H1 (cell line): ENCODE measurements at regions not wholly inside any gene's neighbourhood (a gene's known extent, or its start where the extent isn't known, plus 50 kb on each side); places are given as distances from the start of the nearest gene placed in this dataset.

Experiments
- CTCF ChIA-PET: fragments of 300-600 bp; sonication (Branson Sonifier 250); formaldehyde crosslinking; loops from one replicate; lab custom pipeline; 2021; ENCODE audit not compliant: partially characterized antibody; lab: Charles Lee
- POLR2A ChIA-PET: fragments of 300-600 bp; sonication (Branson Sonifier 250); formaldehyde crosslinking; loops from one replicate; lab custom pipeline; 2021; ENCODE audit warnings: inconsistent platforms; ENCODE audit not compliant: partially characterized antibody; lab: Charles Lee
- DNase-seq, 2 experiments: peaks; one replicate each; pipeline versions ENCODE4 v3.0.0 to v3.0.0-alpha.2; 2010 to 2022; ENCODE audit warnings: low spot score in 2 of 2, low read depth in 1 of 2, mixed read lengths in 1 of 2
- FAIRE-seq: peaks from 2 replicates; lab custom pipeline; 2011; peaks lifted over from hg19 to GRCh38; lab: Jason Lieb, UNC
- H2AFZ ChIP-seq: 2 replicates; pipeline ENCODE4 v1.8.1; 2012; ENCODE audit warnings: low read length, inconsistent platforms
- H2AK5ac ChIP-seq: 2 replicates; pipeline ENCODE4 v1.6.1; 2013; ENCODE audit warnings: low read depth, low read length
- H2BK120ac ChIP-seq: replicated peaks from 2 replicates; pipeline ENCODE3; 2013; ENCODE audit warnings: low read depth, low read length, inconsistent platforms
- H2BK12ac ChIP-seq: 2 replicates; pipeline ENCODE4 v1.6.1; 2013; ENCODE audit warnings: low read depth, low read length
- H2BK15ac ChIP-seq: 2 replicates; pipeline ENCODE4 v1.6.1; 2013; ENCODE audit warnings: low read length
- H2BK20ac ChIP-seq: 2 replicates; pipeline ENCODE4 v1.6.1; 2013; ENCODE audit warnings: low read length
- H2BK5ac ChIP-seq: 2 replicates; pipeline ENCODE4 v1.6.1; 2013; ENCODE audit warnings: low read depth, low read length
- H3K14ac ChIP-seq: 2 replicates; pipeline ENCODE4 v1.6.1; 2013; ENCODE audit warnings: inconsistent platforms; ENCODE audit not compliant: insufficient read length
- H3K18ac ChIP-seq: 2 replicates; pipeline ENCODE4 v1.6.1; 2013; ENCODE audit warnings: low read length; ENCODE audit errors: extremely low read depth
- H3K23ac ChIP-seq: 2 replicates; pipeline ENCODE4 v1.6.1; 2013; ENCODE audit warnings: inconsistent platforms; ENCODE audit not compliant: insufficient read length
- H3K23me2 ChIP-seq: 2 replicates; pipeline ENCODE4 v1.6.1; 2013; ENCODE audit warnings: low read depth, low read length
- H3K27ac ChIP-seq: 2 replicates; pipeline ENCODE4 v1.6.1; 2011; ENCODE audit warnings: low read depth, low read length, inconsistent platforms
- H3K27me3 ChIP-seq, 4 experiments: replicated peaks in 1 of 4; 1 replicate in 1 of 4; 2 replicates in 3 of 4; pipeline versions ENCODE4 v1.6.1 to v1.8.1; 2011 to 2013; ENCODE audit warnings: low read length in 3 of 4, mild to moderate bottlenecking in 3 of 4, inconsistent platforms in 2 of 4, mixed read lengths in 2 of 4, moderate library complexity in 1 of 4; ENCODE audit not compliant: control insufficient read depth in 3 of 4, insufficient read depth in 3 of 4; ENCODE audit errors: extremely low read depth in 1 of 4
- H3K36me3 ChIP-seq, 4 experiments: 2 replicates each; pipeline versions ENCODE4 v1.6.1 to v1.8.1; 2011 to 2013; ENCODE audit warnings: mild to moderate bottlenecking in 4 of 4, low read length in 3 of 4, moderate library complexity in 2 of 4, control low read depth in 1 of 4, inconsistent platforms in 1 of 4; ENCODE audit not compliant: insufficient read depth in 4 of 4, control insufficient read depth in 2 of 4
- H3K4ac ChIP-seq: replicated peaks from 2 replicates; pipeline ENCODE3; 2013; ENCODE audit warnings: low read length, low read depth, mixed read lengths, inconsistent platforms; ENCODE audit not compliant: insufficient read length
- H3K4me1 ChIP-seq, 4 experiments: replicated peaks in 1 of 4; 1 replicate in 1 of 4; 2 replicates in 3 of 4; pipeline versions ENCODE4 v1.6.1 to v1.8.1; 2011 to 2013; ENCODE audit warnings: low read length in 3 of 4, inconsistent platforms in 2 of 4, mixed read lengths in 1 of 4; ENCODE audit not compliant: insufficient read depth in 4 of 4, control insufficient read depth in 3 of 4
- H3K4me2 ChIP-seq, 2 experiments: 2 replicates each; pipeline versions ENCODE4 v1.6.1 to v1.8.1; 2011 to 2013; ENCODE audit warnings: low read depth in 2 of 2, low read length in 2 of 2, control low read depth in 1 of 2, inconsistent platforms in 1 of 2, mild to moderate bottlenecking in 1 of 2; ENCODE audit not compliant: insufficient read depth in 1 of 2
- H3K4me3 ChIP-seq, 4 experiments: fragments of 200-600, 300-600 bp in 1 of 4; sonication (generic), shearing (Covaris generic), sonication (Bioruptor Twin) in 1 of 4; 2 replicates each; pipeline versions ENCODE4 v1.5.1 to v1.8.1; 2011 to 2016; ENCODE audit warnings: low read length in 4 of 4, low read depth in 3 of 4, control low read depth in 2 of 4, inconsistent platforms in 2 of 4, mild to moderate bottlenecking in 2 of 4, mixed read lengths in 1 of 4, moderate library complexity in 1 of 4; ENCODE audit not compliant: insufficient read depth in 2 of 4; ENCODE audit errors: extremely low read depth in 1 of 4
- H3K56ac ChIP-seq: replicated peaks from 2 replicates; pipeline ENCODE3; 2013; ENCODE audit warnings: low read depth, mild to moderate bottlenecking, mixed read lengths, low read length, inconsistent platforms; ENCODE audit not compliant: insufficient read length
- H3K79me1 ChIP-seq: 2 replicates; pipeline ENCODE4 v1.6.1; 2013; ENCODE audit warnings: low read depth, low read length, control low read depth
- H3K79me2 ChIP-seq, 2 experiments: 2 replicates each; pipeline versions ENCODE4 v1.6.1 to v1.8.1; 2012 to 2013; ENCODE audit warnings: low read length in 2 of 2, mild to moderate bottlenecking in 2 of 2, inconsistent platforms in 1 of 2; ENCODE audit not compliant: insufficient read depth in 2 of 2, control insufficient read depth in 1 of 2
- H3K9ac ChIP-seq, 4 experiments: replicated peaks in 1 of 4; 1 replicate in 1 of 4; 2 replicates in 3 of 4; pipeline versions ENCODE4 v1.6.1 to v1.8.1; 2011 to 2013; ENCODE audit warnings: low read depth in 3 of 4, low read length in 3 of 4, control low read depth in 2 of 4, mild to moderate bottlenecking in 2 of 4, moderate library complexity in 2 of 4, inconsistent platforms in 1 of 4; ENCODE audit errors: extremely low read depth in 1 of 4
- H3K9me3 ChIP-seq, 2 experiments: 2 replicates each; pipeline versions ENCODE4 v1.6.1 to v1.8.1; 2012 to 2013; ENCODE audit warnings: mild to moderate bottlenecking in 2 of 2, moderate library complexity in 2 of 2, control low read depth in 1 of 2, inconsistent platforms in 1 of 2, low read depth in 1 of 2, low read length in 1 of 2, mixed read lengths in 1 of 2; ENCODE audit not compliant: insufficient read depth in 2 of 2
- H4K20me1 ChIP-seq, 2 experiments: replicated peaks in 1 of 2; 2 replicates each; pipeline versions ENCODE3 to v1.8.1; 2011 to 2013; ENCODE audit warnings: inconsistent platforms in 2 of 2, low read length in 2 of 2, mild to moderate bottlenecking in 1 of 2; ENCODE audit not compliant: insufficient read depth in 2 of 2, control insufficient read depth in 1 of 2
- H4K5ac ChIP-seq: 2 replicates; pipeline ENCODE4 v1.6.1; 2013; ENCODE audit warnings: low read length, low read depth, mixed read lengths, inconsistent platforms; ENCODE audit not compliant: insufficient read length
- H4K8ac ChIP-seq: 2 replicates; pipeline ENCODE4 v1.8.0; 2013; ENCODE audit warnings: mild to moderate bottlenecking, moderate library complexity, low read length, inconsistent platforms; ENCODE audit not compliant: insufficient read depth; ENCODE audit errors: extremely low read depth
- H4K91ac ChIP-seq: replicated peaks from 2 replicates; pipeline ENCODE3; 2013; ENCODE audit warnings: low read length, mixed read lengths, inconsistent platforms; ENCODE audit not compliant: insufficient read length
- BACH1 ChIP-seq: IDR thresholded peaks from 2 replicates; pipeline ENCODE4 v1.6.1; 2012; ENCODE audit warnings: low read length, improper control_type of control experiment
- CREB1 ChIP-seq: IDR thresholded peaks from 2 replicates; pipeline ENCODE4 v1.6.1; 2012; ENCODE audit warnings: inconsistent platforms
- GABPA ChIP-seq: IDR thresholded peaks from 2 replicates; pipeline ENCODE4 v1.6.1; 2011; ENCODE audit warnings: mild to moderate bottlenecking, low read length, moderate library complexity, borderline replicate concordance; ENCODE audit not compliant: insufficient read depth
- HDAC2 ChIP-seq, 2 experiments: fragments of 300-600 bp in 1 of 2; sonication (generic) in 1 of 2; IDR thresholded peaks; 2 replicates each; pipeline ENCODE4 v1.6.1; 2011 to 2012; ENCODE audit warnings: low read depth in 2 of 2, low read length in 2 of 2, mild to moderate bottlenecking in 2 of 2, moderate library complexity in 2 of 2, borderline replicate concordance in 1 of 2, inconsistent platforms in 1 of 2
- YY1 ChIP-seq: IDR thresholded peaks from 2 replicates; pipeline ENCODE4 v1.6.1; 2011; ENCODE audit warnings: low read depth, mild to moderate bottlenecking, low read length
- WGBS, 2 experiments: shearing (Covaris generic) in 1 of 2; methylation state at CpG; one replicate each; pipeline versions ENCODE4 v1.1.6 to v1.1.7; 2013 to 2015; ENCODE audit warnings: low lambda C conversion rate in 2 of 2, mixed read lengths in 2 of 2, inconsistent platforms in 1 of 2, low coverage in 1 of 2, missing lambda C conversion rate in 1 of 2; ENCODE audit not compliant: insufficient replicate concordance in 2 of 2, insufficient coverage in 1 of 2, insufficient read length in 1 of 2; ENCODE audit errors: extremely low coverage in 1 of 2, missing lambda C conversion rate in 1 of 2; 5-methylcytosine and 5-hydroxymethylcytosine counted together

DNA sequence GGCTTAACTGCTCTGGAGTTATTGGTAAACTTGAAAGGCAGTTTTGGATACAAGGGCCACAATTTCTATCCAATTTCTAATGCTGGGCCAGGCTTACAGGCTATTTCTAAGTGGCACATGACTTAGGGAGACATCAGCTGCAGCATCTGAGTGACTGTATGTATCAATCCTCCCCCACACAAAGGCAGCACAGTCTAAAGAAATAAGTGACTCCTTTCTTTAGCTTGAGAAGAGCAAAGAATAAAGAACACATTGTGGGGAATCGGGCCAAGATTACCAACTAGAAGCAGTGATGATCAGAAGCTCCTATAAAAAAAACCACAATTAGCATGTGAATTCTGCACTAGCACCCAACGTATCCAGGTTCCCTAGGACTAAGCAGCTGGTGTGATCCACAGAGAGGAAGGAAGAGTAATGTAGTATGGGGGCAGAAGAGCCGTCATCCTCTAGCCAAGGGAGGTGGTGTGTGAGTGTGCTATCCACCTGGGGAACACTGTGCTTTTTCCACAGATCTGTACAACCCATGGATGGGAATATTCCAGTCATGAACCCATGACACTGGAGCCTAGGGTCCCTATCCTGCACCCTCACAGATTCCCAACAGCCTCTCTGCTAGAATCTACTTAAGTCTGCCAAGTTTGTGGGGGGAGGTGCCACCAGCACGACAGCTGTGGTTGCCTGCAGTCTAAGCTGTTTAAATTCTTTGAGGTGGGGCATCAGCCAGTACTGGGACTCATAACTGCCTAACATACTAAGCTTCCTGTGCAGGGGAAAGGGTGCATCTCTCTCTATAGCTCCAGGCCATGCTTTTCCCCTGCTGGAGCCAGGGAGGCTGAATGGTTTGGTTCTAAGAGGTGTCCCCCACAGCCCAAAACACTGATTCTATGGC, 147.8 kb upstream of the KDM5D start:
- H2BK15ac ChIP-seq: no peak overlapping the region
- no peak overlapping the region for H2BK120ac ChIP-seq
- H4K20me1 ChIP-seq: no peaks in the 10 kb centered on the region
- H3K4me3 ChIP-seq: no peak overlapping the region
- no peak overlapping the region for H3K56ac ChIP-seq
- 69% methylated on average over 4 of the region's 4 CpGs; no CpG with 5 or more reads in 1 of the 2 experiments for WGBS, 2 experiments
- H4K8ac ChIP-seq: no peak overlapping the region
- H3K23me2 ChIP-seq: no peaks in the 10 kb centered on the region
- ChIA-PET CTCF (no interaction called here), POLR2A (no interaction called here)
- no peak overlapping the region for H3K4ac ChIP-seq
- no peak overlapping the region for H2AK5ac ChIP-seq
- no peak overlapping the region for H2BK12ac ChIP-seq
- no peak overlapping the region for H4K5ac ChIP-seq
- no peak overlapping the region for H2BK20ac ChIP-seq
- no peaks in the 10 kb centered on the region for H3K27me3 ChIP-seq
- peaks cover 9 to 43% of the 10 kb centered on the region in 2 experiments; a peak in 3 of 4 replicates for H3K9me3 ChIP-seq
- no peak overlapping the region for H3K14ac ChIP-seq
- H3K79me2 ChIP-seq: no peaks in the 10 kb centered on the region
- DNase-seq (no peak), FAIRE-seq (no peak)
- no peak overlapping the region for H2AFZ ChIP-seq
- H3K36me3 ChIP-seq: no peaks in the 10 kb centered on the region
- H4K91ac ChIP-seq: no peak overlapping the region
- no peak overlapping the region for H3K23ac ChIP-seq
- no peaks in the 10 kb centered on the region for H3K79me1 ChIP-seq
- H3K4me1 ChIP-seq: no peaks in the 10 kb centered on the region
- H3K4me2 ChIP-seq: no peak overlapping the region
- H3K18ac ChIP-seq: no peak overlapping the region
- no peak overlapping the region for H3K27ac ChIP-seq
- no peak overlapping the region for H3K9ac ChIP-seq
- H2BK5ac ChIP-seq: no peak overlapping the region
- TF ChIP-seq YY1 (no peak), GABPA (no peak), BACH1 (no peak), CREB1 (no peak), HDAC2 (IDR thresholded peaks at IDR 0.05; ENCODE audit: borderline replicate concordance in 1 of 2, low read depth in 2 of 2, low read length in 2 of 2) (no peak)
